GM18507 (cell line): ENCODE measurements at regions not wholly inside any gene's neighbourhood (a gene's known extent, or its start where the extent isn't known, plus 50 kb on each side); places are given as distances from the start of the nearest gene placed in this dataset.
"Not testable (repeated sequence)": the region's sequence is repeated elsewhere in the genome, so short reads cannot be mapped to it uniquely, and the experiment has no call there.

Experiments
- DNase-seq: peaks from one replicate; pipeline ENCODE4 v3.0.0; 2011; ENCODE audit warnings: low read depth; ENCODE audit not compliant: insufficient read length; ENCODE audit errors: extremely low spot score
- FAIRE-seq: peaks from 2 replicates; lab custom pipeline; 2011; peaks lifted over from hg19 to GRCh38; lab: Jason Lieb, UNC

GRCh38 chr17:27045039-27045438, 248.9 kb upstream of the WSB1 start:
- FAIRE-seq, DNase-seq: not testable (repeated sequence)

GRCh38 chr17:27049104-27049784, 244.7 kb upstream of the WSB1 start:
- DNase-seq (no peak), FAIRE-seq (no peak)

- no peak for FAIRE-seq
- DNase-seq, result no peak
Observed at GRCh38 chr17:27065588-27065987, 228.3 kb upstream of the WSB1 start.

GRCh38 chr17:27066315-27066714, 227.6 kb upstream of the WSB1 start:
- DNase-seq, result no peak
- FAIRE-seq, result no peak

- no peak for DNase-seq
- FAIRE-seq, result no peak
Observed at GRCh38 chr17:27069842-27070508, 223.9 kb upstream of the WSB1 start.

DNA sequence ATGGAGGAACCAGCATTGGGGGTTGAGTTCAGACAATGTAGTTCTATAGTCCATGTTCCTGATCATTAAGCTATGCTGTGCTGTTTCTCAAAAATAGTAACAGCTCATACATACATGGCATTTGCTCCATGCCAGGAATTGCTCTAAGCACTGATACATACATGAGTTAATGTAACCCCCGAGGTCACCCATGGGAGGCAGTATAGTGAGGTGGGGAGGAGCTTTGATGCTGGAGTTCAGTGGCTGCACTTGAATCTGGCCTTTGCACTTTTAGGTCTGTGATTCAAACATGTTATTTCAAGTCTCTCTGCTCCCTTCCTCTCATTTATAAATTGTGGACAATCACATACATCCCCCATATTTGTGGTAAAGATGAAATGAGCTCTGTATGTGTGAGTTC, 223.1 kb upstream of the WSB1 start:
- DNase-seq (no peak), FAIRE-seq (no peak)

DNA sequence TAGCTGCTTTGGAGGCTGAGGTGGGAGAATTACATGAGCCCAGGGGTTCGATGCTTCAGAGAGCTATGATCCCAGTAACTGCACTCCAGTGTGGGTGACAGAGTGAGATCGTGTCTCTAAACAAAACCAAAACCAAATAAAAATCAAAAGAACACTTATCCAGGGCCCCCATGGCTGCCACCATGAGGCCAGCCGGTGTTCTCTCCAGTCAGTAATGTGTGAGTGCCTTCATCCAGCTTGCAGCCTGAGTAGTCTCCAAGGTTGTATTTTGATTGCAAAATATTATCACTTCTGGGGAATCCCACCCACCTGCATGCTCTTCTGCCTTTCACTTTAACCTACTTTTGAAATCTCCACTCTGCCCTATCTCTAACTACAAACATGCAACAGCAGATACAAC, 221.0 kb upstream of the WSB1 start:
- FAIRE-seq, result no peak

GRCh38 chr17:27076814-27077213, 217.1 kb upstream of the WSB1 start:
- FAIRE-seq (no peak), DNase-seq (no peak)

More for the DNA sequence above, 221.0 kb upstream of the WSB1 start:
- no peak for DNase-seq

GRCh38 chr17:27078296-27078695, 215.6 kb upstream of the WSB1 start:
- FAIRE-seq (no peak), DNase-seq (no peak)

- FAIRE-seq, result no peak
- no peak for DNase-seq
Observed at GRCh38 chr17:27079660-27080059, 214.3 kb upstream of the WSB1 start.

DNA sequence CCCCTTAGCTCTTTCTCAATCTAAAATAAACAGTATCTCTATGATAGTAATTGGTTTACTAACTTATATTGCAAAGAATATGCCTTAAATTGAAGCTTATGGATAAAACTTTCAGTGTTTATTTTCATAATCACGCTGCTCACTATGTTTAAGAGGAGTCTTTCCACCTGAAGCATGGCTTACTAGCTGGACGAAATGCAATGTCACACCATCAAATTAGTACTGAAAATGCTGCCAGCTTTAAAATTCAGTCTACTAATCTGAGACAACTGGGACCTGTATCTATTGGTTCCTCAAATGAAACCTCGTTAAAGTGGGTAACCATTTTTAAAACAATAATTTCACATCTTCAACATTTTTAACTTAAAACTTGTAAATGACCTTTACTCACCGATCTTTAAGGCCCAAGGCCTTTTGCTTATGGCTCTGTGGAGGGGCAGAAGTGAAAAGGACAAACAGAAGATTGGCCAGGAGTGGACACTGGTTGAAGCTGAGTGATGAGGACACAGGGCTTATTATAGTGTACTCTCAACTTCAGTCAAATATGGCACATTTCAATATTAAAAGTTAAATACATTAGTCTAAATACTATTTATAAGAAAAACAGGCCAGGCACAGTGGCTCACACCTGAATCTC, 212.8 kb upstream of the WSB1 start:
- DNase-seq (no peak), FAIRE-seq (no peak)

DNA sequence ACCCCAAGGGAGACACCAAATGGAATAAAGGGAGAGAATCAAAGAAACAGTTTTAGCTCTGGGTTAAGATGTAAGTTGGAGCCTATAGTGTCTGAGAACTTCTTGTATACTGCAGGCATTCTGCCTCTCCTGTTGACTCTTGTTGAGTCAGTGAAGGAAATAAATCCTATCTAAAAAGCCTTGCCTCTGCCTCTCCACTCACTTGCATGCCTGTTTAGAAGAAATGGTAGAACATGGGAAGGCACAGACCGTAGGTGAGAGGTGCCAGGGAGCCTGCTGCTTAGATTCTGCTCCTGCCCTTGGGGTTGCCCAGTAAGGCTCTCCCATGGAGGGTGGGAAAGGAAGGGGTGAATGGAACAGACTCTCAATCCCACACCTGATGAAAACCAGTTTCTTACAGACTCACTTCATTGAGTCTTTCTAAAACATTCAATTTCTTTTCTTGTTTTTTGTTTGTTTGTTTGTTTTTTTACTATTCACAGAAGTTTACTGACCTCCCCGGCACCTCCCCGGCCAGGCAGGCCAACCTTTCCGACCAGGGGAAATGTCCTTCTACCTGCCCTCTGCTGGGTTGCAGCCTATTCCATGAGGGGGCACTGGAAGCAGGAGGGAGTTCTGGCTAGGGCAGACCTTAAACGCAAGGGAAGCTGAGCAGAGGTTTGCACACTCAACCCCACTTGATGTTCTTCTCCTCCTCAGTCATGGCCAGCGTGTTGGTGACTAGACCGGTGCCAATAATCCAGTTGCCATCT, 211.7 kb upstream of the WSB1 start:
- no peak for FAIRE-seq

DNA sequence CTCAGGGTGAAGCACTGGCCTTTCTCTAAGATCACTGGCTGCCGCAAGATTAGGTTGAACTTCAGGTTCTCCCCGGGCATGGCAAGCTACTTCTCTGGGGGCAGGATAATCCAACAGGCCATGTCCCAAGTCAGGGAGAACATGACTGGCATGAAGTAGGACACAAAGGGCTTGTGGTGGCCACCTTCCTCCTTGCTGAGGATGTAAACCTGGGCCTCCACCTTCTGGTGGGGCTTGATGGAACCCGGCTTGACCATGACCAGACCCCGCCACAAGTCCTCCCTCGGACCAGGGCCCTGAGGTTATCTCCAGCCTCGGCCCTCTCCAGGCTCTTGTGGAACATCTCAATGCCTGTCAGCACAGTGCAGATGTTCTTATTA, 211.1 kb upstream of the WSB1 start:
- FAIRE-seq (no peak), DNase-seq (no peak)

More for the DNA sequence above, 211.7 kb upstream of the WSB1 start:
- no peak for DNase-seq

DNA sequence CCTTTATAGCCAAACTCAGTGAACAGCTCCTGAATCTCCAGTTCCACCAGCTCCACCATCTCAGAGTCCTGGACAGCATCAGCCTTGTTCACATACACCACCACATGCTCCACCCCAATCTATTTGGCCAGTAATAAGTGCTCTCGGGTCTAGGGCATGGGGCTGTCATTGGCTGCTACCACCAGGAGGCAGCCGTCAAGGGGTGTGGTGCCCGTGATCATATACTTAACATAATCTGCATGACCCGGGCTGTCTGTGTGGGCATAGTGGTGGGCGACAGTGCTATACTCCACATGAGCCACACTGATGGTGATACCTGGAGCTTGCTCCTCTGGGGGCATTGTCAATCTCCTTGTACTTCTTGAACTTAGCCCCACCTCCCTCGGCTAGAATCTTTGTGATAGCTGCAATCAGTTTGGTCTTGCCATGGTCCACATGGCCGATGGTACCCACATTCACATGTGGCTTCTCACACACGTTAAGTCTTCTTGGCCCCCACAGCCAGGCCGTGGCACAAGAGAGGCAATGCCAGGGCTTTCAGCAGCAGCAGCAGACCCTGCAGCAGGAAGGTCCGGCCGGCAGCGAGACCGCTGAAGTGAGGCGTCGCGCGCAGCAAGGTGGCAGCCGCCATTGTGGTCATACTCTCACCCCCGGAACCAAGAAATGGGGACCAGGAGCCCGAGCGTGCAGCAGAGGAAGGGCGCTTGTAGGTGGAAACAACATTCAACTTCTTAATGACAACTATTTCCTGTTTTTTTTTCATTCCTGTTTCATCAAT, 210.3 kb upstream of the WSB1 start:
- FAIRE-seq (no peak), DNase-seq (no peak)

GRCh38 chr17:27085517-27085916, 208.4 kb upstream of the WSB1 start:
- no peak for FAIRE-seq
- no peak for DNase-seq

DNA sequence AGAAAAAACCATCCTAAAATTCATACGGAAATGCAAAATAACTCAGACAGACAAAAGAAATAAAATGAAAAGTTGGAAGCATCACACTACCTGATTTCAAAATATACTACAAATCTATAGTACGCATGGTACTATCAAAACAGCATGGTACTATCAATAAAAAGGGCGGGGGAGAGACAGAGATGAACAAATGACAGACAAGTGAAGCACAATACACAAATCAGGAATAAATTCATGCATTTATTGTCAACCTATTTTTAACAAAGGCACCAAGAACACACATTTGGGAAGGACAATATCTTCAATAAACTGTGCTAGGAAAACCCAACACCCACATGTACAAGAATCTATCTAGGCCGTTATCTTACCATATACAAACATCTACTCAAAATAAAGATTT, 207.4 kb upstream of the WSB1 start:
- FAIRE-seq, result no peak
- no peak for DNase-seq

DNA sequence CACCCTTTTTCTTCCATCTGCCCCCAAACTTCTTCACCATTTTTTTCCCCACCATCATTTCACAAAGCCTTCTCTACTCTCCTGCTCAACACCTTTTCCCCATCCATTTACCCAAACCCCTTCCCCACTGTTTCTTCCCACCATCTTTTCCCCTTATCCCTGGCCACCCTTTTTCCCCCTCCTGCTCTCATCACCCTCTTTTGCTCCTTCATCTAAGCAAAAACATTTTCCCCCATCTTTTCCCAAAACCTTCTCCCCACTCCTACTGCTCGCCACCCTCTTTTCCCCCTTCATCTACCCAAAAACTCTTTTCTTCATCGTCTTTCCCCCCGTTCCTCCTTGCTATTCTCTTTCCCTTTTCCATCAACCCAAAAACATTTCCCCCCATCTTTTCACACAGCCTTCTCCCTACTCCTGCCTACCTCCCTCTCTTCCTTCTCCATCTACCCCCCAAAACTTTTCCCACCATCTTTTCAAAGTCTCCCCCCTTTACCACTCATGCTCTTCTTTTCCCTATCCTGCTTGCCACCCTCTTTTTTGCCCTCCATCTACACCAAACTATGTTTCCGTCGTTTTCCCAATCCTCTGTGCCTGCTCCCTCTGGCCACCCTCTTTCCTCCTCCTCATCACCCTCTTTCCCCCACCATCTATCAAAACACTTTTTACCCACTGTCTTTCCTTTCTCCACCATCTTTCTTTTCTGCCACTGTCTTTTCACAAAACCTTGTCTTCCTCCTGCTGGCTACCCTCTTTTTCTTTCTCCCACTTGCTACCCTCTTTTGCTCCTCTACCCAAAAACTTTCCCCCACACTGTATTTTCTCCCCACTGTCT, 205.8 kb upstream of the WSB1 start:
- DNase-seq (no peak), FAIRE-seq (no peak)

GRCh38 chr17:27088767-27089078, 205.2 kb upstream of the WSB1 start:
- no peak for FAIRE-seq
- DNase-seq, result no peak
